ENCODE measurements at regions not wholly inside any gene's neighbourhood (a gene's known extent, or its start where the extent isn't known, plus 50 kb on each side); places are given as distances from the start of the nearest gene placed in this dataset.

DNA sequence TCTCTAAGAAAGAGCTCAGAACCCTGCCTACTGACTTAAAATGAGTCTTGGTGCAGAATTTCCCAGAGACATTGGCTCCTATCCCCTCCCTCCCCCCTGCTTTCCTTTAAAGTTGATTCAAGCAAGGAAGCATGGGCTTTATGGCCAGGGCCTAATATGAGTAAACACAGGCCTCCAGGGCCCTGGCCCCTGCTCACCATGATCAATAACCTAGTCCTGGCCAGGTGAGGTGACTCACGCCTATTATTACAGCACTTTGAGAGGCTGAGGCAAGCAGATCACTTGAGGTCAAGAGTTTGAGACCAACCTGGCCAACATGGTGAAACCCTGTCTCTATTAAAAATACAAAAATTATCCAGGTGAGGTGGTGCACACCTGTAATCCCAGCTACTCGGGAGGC lies 165.1 kb upstream of the TMCC3 start:
- no peak for DNase-seq

DNA sequence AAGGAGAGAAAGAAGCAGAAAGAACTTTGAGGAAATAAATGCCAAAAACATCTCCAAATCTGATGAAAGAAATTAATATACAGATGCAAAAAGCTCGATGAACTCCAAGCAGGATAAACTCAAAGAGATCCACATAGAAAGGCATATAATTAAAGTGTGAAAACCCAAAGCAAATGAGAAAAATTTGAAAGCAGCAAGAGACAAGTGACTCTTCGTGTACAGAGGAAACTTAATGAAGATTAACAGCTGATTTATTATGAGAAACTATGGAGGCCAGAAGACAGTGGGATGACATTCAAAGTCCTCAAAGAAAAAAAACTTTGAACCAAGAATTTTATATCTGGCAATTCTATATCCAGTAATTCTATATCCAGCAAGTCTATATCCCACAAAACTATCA lies 163.0 kb upstream of the TMCC3 start:
- no peak for DNase-seq

- DNase-seq: no peak
Observed at GRCh38 chr12:94812345-94812744, 162.0 kb upstream of the TMCC3 start.

GRCh38 chr12:94811611-94812010 lies 161.3 kb upstream of the TMCC3 start:
- no peak for DNase-seq

DNA sequence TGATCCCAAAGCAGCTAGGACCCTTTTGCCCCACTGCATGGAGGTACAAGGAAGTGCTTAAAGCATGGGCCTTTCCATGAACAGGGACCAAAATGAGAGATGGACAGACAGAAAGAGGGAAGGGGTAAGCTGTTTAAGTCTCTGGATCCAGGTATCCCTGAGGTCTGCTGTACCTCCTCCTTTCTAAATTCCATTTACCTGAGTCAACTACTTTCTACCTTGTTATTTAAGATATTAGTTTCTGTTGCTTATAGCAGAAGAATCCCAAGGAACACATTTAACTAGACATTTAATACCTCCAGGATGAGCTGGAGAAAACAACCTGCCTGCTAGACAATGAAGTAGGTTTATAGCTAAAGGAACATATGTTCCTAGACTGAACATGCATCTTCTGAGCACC lies 157.6 kb upstream of the TMCC3 start:
- no peak for DNase-seq

DNA sequence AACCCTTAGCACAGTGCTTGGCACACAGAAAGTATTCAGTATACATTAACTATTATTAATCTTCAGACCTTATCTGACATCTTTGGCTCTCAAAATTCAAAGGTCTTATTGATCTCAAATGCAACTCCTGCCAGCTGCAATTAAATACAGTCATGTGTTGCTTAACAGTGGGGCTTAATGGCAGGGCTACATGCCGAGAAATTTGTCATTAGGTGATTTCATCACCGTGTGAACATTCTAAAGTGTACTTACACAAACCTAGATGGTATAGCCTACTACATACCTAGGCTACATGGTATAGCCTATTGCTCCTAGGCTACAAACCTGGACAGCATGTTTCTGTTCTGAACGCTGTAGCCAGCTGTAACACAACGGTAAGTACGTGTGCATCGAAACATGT lies 156.3 kb upstream of the TMCC3 start:
- no peak for DNase-seq

GRCh38 chr12:94805749-94806529 lies 155.6 kb upstream of the TMCC3 start:
- peak; percentile 16 for DNase-seq

GRCh38 chr12:94803939-94804338 lies 153.6 kb upstream of the TMCC3 start:
- DNase-seq: no peak

DNA sequence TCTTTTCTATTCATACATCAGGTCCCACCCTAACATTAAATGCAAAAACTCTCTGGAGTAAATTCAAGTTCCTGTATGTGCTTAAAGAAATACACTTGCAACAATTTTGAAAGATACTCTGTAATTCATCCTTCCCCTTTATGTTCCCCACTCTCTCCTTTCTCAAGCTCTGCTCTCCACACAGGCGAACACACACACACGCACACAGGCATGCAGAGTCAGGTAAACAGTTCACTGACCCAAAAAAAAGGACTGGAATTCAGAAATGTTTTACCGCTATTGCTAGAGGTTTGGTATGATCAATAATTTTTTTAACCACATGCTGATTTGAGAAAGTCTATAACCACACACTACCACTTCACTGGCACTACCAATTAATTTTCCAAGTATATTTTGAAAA lies 152.4 kb upstream of the TMCC3 start:
- DNase-seq: no peak

DNA sequence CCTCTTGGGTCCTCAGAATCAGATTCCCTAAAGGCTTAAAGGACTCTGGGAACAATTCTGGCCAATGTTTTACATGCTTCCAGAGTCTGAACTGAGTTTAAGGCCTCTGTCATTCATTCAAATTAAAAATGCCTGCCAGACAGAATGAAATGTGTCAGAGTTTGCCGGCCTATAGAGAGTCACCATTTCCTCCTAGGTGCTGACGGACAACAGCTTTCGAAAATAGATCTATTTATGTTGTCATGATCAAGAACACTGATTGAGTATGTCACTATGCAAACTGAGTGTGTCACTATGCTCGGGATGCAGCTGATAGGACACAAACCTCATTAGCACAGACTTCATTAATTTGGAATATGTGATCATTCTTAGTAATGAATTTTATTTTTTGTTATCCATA lies 151.4 kb upstream of the TMCC3 start:
- DNase-seq: no peak

- DNase-seq: no peak
Observed at GRCh38 chr12:94799136-94799535, 148.8 kb upstream of the TMCC3 start.

DNA sequence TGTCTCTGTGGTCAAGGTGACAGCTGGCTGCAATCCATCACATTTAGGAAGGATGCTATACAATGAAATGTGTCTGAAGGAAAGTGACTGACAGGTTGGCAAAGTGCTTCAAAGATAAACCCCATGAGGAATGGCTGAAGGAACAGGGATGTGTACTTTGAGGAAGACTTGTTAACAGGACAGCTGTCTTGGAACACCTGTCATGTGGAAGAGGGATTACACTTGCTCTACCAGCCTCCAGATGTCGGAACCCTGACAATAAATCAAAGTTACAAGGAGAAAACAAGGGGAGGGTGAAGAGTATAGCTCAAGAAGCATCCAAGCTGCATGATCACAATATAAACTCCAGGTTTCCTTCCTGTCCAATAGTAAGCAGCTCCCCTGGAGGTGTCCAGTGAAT lies 147.8 kb upstream of the TMCC3 start:
- DNase-seq: no peak

DNA sequence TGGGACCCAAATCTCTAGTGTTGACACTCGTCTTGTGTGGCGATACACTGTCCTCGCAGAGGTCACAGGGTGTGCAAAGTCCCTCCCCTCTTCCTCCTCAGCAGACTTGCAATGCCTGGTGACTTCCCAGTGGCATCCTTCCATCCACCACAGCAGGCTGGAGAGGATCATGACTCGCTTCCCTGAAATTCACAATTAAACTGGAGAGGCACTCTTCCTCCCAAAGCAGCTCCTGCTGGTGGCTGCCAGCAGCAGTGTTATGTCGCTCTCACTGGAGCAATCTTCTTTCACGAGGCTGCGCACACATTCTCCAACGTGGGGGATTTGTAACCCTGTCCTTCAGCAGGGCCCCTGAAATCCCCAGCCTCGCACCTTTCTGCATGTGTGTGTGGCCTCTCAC lies 145.2 kb upstream of the TMCC3 start:
- DNase-seq: no peak

DNA sequence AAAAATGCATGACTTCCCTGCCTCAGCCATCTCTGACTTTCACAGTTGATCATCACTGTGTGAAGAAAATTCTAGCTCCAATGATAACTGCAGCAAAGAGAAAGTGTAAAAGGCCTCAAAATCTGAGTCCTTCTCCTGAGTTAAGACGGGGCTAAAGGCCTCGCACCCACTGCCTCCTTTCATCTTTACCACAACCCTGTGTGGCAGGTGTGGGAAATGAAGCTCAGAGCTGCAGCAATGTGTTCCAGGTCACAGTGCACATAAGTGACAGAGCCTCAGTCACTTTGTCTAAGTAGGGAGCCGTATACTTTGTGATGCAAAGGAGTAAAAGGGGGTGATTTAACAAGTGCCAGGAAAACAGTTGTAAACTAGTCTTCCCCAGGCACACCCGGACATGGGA lies 144.7 kb upstream of the TMCC3 start:
- no peak for DNase-seq

GRCh38 chr12:94793191-94793595 lies 142.8 kb upstream of the TMCC3 start:
- DNase-seq: peak; percentile 16

- peak; percentile 71 for DNase-seq
Observed at GRCh38 chr12:94792693-94793092, 142.3 kb upstream of the TMCC3 start.

DNA sequence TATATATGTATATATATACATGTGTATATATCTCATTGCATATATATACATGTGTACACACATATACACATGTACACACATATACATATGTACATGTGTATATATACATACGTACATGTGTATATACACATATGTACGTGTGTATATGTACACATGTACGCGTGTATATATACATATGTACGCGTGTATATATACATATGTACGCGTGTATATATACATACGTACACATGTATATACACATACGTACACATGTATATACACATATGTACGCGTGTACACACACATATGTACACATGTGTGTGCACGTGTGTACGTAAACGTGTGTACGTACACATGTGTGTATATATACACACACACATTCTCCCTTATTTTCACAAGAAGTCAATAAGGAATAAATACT lies 141.6 kb upstream of the TMCC3 start:
- no peak for DNase-seq

DNA sequence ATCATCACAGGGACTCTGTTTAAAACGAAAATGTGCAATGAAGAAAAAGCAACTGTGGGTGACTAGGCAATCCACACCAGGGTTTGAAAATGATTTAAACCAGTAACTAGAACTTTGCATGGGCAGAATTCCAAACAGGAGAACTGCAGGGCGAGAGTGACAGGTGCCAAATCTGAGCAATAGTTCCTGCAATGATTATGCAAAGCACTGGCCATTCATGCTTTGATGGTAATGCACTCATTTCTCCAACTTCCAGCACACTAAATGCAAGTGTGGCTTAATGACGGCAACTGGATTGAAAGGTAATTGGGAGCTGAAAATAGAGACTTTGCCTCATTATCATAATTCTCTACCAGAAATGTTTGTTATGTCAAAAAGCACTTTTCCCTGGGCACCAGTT lies 140.5 kb upstream of the TMCC3 start:
- DNase-seq: no peak

DNA sequence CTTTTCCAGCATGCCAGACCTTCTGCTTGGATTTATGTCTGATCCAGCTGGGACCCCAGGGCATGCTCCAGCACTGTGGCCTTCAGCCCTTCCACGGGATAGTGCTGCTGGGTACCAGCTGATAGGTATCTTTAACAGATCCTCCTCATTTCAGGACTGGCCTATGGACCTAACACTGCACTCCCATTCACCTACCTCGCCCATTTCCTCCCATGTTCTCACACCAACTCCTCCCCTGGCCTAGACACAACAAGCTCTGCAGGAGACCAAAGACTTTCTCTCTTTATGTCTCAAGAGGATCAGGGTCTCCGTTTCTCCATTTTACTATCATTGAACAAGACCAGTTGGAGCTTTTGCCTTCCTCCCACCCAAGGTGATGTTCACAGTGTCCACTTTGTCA lies 140.0 kb upstream of the TMCC3 start:
- DNase-seq: no peak

DNA sequence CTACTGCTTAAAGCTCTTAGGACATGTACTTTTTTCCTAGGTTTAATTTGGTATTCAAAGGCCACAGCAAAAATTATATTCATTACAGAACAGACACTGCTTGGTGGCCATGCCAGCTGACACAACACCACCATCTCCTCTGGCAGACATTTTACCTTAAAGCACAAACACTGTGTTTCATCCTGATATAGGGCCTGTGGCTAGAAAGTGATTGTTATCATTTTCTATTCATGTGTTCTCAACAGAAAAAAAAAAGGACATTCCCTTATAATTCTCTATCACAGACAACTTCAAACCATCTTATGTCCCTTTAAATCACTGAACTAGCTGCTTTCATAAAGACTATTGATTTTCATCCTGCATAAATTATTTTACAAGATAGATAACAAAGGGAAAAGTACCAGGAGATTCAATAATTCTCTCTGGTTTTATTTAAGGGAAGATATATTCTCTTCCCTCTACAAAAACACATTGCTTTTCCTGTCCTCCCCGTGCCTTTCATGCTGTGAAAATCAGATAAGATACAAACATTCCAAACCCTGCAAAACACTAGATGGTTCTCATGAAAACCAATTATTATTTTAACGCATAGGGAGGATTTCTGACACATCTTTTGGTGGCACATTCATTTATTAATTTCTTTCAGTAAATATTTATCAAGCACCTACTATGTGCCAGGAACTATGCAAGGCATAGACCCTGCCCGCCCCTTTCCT lies 139.3 kb upstream of the TMCC3 start:
- DNase-seq: no peak

GRCh38 chr12:94788298-94788697 lies 137.9 kb upstream of the TMCC3 start:
- DNase-seq: no peak

GRCh38 chr12:94786906-94787305 lies 136.5 kb upstream of the TMCC3 start:
- no peak for DNase-seq

GRCh38 chr12:94783862-94784261 lies 133.5 kb upstream of the TMCC3 start:
- DNase-seq: no peak

GRCh38 chr12:94783343-94783742 lies 133.0 kb upstream of the TMCC3 start:
- DNase-seq: no peak
